ENCODE measurements at regions not wholly inside any gene's neighbourhood (a gene's known extent, or its start where the extent isn't known, plus 50 kb on each side); places are given as distances from the start of the nearest gene placed in this dataset.

DNA sequence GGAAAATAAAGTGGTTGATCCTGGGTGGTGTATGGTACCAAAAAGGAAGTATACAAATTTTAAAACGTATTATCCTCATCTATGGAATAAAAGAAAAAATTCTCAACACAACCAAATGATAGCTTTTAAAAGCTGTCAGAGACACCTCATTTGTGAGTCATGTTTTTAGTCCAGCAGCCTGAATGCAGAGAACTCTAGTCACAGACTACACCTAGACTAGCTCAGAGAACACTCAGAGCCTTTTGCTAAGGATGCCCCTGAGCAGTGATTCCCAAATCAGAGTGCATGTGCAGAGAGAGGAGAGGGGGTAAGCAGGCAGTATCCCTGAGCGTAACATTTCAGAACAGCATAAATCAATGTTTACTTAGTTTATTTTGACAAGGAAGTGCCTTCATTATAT, 809.3 kb downstream of the HACE1 start:
- H3K4me3 ChIP-seq: no peak overlapping the region
- H3K36me3 ChIP-seq: no peaks in the 10 kb centered on the region
- no peaks in the 10 kb centered on the region for H3K4me1 ChIP-seq
- no peaks in the 10 kb centered on the region for H3K27me3 ChIP-seq
- H3K9me3 ChIP-seq: no peaks in the 10 kb centered on the region
- DNase-seq (ENCODE audit: low spot score in 2 of 2): no peak
- 85% methylated on average over 2 of the region's 2 CpGs for WGBS
- TF ChIP-seq POLR2A (IDR thresholded peaks at IDR 0.05) (no peak), POLR2AphosphoS5 (IDR thresholded peaks at IDR 0.05) (no peak), EP300 (IDR thresholded peaks at IDR 0.05) (no peak)
- TF ChIP-seq, protein P1, sequence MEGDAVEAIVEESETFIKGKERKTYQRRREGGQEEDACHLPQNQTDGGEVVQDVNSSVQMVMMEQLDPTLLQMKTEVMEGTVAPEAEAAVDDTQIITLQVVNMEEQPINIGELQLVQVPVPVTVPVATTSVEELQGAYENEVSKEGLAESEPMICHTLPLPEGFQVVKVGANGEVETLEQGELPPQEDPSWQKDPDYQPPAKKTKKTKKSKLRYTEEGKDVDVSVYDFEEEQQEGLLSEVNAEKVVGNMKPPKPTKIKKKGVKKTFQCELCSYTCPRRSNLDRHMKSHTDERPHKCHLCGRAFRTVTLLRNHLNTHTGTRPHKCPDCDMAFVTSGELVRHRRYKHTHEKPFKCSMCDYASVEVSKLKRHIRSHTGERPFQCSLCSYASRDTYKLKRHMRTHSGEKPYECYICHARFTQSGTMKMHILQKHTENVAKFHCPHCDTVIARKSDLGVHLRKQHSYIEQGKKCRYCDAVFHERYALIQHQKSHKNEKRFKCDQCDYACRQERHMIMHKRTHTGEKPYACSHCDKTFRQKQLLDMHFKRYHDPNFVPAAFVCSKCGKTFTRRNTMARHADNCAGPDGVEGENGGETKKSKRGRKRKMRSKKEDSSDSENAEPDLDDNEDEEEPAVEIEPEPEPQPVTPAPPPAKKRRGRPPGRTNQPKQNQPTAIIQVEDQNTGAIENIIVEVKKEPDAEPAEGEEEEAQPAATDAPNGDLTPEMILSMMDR (IDR thresholded peaks at IDR 0.05): no peak
- no peak overlapping the region for H3K27ac ChIP-seq

DNA sequence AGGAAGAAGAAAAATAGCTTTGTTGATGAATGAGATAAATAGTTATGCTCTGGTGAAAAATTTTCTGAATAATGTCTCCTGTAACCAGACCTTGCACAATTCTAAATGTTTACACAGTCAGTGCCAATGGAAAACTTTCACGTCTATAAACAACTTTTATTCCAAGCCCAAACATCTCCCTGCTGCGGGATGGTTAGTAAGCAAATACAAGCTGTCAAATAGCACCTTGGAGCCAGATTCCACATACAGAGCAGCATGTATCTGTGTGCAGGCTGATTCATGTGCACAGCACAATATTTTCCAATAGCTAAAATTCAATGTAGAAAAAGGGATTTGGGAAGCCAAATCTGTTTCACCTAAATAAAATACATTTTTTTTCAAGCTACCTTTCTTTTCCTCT, 813.3 kb downstream of the HACE1 start:
- no peaks in the 10 kb centered on the region for H3K4me1 ChIP-seq
- DNase-seq (ENCODE audit: low spot score in 2 of 2): no peak
- H3K27ac ChIP-seq: no peak overlapping the region
- WGBS: 41% methylated on average over 2 of the region's 2 CpGs
- no peak overlapping the region for H3K4me3 ChIP-seq
- TF ChIP-seq POLR2AphosphoS5 (IDR thresholded peaks at IDR 0.05): no peak
- no peak for TF ChIP-seq EP300 (IDR thresholded peaks at IDR 0.05)
- TF ChIP-seq, protein P1 (IDR thresholded peaks at IDR 0.05): no peak
- no peak for TF ChIP-seq POLR2A (IDR thresholded peaks at IDR 0.05)
- no peaks in the 10 kb centered on the region for H3K36me3 ChIP-seq
- no peaks in the 10 kb centered on the region for H3K9me3 ChIP-seq
- no peaks in the 10 kb centered on the region for H3K27me3 ChIP-seq

DNA sequence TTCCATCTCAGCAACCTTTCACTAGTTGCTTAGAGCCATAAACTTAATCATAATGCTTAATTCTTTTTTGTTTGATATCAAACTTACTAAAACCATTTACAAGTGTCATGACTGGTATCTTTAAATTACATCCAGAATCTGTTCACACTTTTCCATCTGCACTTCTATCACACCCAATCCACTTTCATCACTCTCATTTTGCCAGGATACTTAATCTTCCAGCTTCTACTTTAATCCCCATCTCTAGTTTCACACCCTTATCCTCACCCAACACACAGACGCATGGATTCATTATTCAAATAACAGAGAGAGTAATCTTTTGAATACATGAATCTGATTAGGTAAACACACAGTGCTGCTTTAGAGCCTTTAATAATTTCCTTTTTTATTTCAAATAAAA, 828.4 kb downstream of the HACE1 start:
- 82% methylated on average over 1 of the region's 1 CpG for WGBS
- no peaks in the 10 kb centered on the region for H3K4me1 ChIP-seq
- no peak for DNase-seq (ENCODE audit: low spot score in 2 of 2)
- TF ChIP-seq EP300 (IDR thresholded peaks at IDR 0.05) (no peak), POLR2AphosphoS5 (IDR thresholded peaks at IDR 0.05) (no peak), POLR2A (IDR thresholded peaks at IDR 0.05) (no peak)
- TF ChIP-seq, protein P1 (IDR thresholded peaks at IDR 0.05): no peak
- no peaks in the 10 kb centered on the region for H3K27me3 ChIP-seq
- no peaks in the 10 kb centered on the region for H3K36me3 ChIP-seq
- H3K4me3 ChIP-seq: no peak overlapping the region
- H3K9me3 ChIP-seq: no peaks in the 10 kb centered on the region
- no peak overlapping the region for H3K27ac ChIP-seq

DNA sequence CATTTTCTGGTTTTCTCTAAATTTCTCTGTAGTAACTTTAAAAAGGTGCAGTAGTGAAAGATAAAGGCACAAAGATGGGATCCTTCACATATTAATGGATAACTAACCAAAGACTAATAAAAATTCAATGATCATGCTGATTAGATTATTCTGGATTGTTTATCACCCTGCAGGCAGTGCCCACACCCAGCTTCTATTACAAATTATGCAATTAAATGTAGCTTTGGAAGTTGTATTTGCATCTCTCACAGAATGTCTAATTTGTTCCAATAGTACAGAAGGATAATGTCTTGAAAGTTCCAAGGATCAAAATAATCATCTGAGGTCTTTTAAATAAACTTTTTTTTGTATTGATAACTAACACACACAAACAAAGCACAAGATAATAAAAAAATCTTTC, 837.6 kb downstream of the HACE1 start:
- Histone ChIP-seq H3K4me3 (no peak overlapping the region), H3K27me3 (no peaks in the 10 kb centered on the region), H3K27ac (no peak overlapping the region), H3K36me3 (no peaks in the 10 kb centered on the region), H3K9me3 (no peaks in the 10 kb centered on the region), H3K4me1 (no peaks in the 10 kb centered on the region)
- no peak for DNase-seq (ENCODE audit: low spot score in 2 of 2)
- TF ChIP-seq EP300 (IDR thresholded peaks at IDR 0.05) (no peak), POLR2AphosphoS5 (IDR thresholded peaks at IDR 0.05) (no peak), POLR2A (IDR thresholded peaks at IDR 0.05) (no peak)
- TF ChIP-seq, protein P1 (IDR thresholded peaks at IDR 0.05): no peak

DNA sequence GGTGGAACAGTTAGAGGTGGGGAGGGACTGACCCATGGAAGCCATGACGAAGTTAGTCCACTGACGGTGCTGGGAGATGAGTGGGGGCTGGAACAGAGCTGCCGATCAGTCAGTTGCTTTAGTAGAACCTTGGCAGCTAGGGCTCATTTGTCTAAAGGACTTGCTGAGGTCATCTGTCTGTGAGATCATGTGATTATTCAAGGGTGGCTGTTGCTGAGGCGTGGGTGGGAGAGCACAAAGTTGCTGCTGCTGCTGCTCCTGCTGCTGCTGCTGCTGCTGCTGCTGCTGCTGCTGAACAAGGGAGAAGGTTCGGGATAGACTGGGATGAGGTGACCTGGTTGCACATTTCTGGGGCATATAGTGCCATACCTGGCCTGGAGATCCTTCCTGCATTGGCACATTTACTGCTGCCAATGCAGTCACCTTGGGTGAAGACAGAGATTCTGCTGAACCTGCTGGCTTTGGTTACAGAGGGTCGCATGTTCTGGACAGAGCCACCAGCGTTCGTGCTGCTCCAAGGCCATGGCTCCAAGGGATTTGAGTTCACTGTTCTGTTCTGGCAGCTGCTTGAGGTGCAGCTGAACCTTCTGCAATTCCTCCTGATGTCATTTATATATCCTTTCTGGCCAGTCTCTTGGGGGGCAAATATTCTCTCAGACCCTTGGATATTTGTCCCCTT, 840.5 kb downstream of the HACE1 start:
- H3K27ac ChIP-seq: no peak overlapping the region
- no peak for TF ChIP-seq POLR2AphosphoS5 (IDR thresholded peaks at IDR 0.05)
- WGBS: 81% methylated on average over 6 of the region's 8 CpGs
- no peak for DNase-seq (ENCODE audit: low spot score in 2 of 2)
- H3K9me3 ChIP-seq: no peaks in the 10 kb centered on the region
- no peaks in the 10 kb centered on the region for H3K27me3 ChIP-seq
- H3K4me3 ChIP-seq: no peak overlapping the region
- no peaks in the 10 kb centered on the region for H3K4me1 ChIP-seq
- H3K36me3 ChIP-seq: no peaks in the 10 kb centered on the region
